Fibroblast of lung (primary cell): ENCODE measurements at regions not wholly inside any gene's neighbourhood (a gene's known extent, or its start where the extent isn't known, plus 50 kb on each side); places are given as distances from the start of the nearest gene placed in this dataset.
"Not testable (repeated sequence)": the region's sequence is repeated elsewhere in the genome, so short reads cannot be mapped to it uniquely, and the experiment has no call there.

ENCODE experiments used
- DNase-seq, 2 donors: peaks; one replicate each; pipeline versions ENCODE4 v3.0.0 to v3.0.0-alpha.2; 2010; ENCODE audit warnings: low read depth in 2 of 2
- H2AFZ ChIP-seq: 2 replicates; pipeline ENCODE4 v1.5.1; 2012; ENCODE audit warnings: low read length, control low read depth, inconsistent platforms
- H3K27ac ChIP-seq: 2 replicates; pipeline ENCODE4 v1.5.1; 2011; ENCODE audit warnings: low read length, control low read depth; ENCODE audit not compliant: insufficient read depth
- H3K27me3 ChIP-seq: 2 replicates; pipeline ENCODE4 v1.5.1; 2011; ENCODE audit warnings: mild to moderate bottlenecking, low read length; ENCODE audit not compliant: control insufficient read depth, insufficient read depth
- H3K36me3 ChIP-seq: 2 replicates; pipeline ENCODE4 v1.5.1; 2011; ENCODE audit warnings: low read length; ENCODE audit not compliant: control insufficient read depth, insufficient read depth
- H3K4me1 ChIP-seq: 2 replicates; pipeline ENCODE4 v1.5.1; 2011; ENCODE audit warnings: low read length; ENCODE audit not compliant: control insufficient read depth, insufficient read depth; ENCODE audit errors: extremely low read depth
- H3K4me2 ChIP-seq: 2 replicates; pipeline ENCODE4 v1.5.1; 2011; ENCODE audit warnings: low read length, control low read depth; ENCODE audit not compliant: insufficient read depth; ENCODE audit errors: extremely low read depth
- H3K4me3 ChIP-seq, 4 experiments: fragments of 200-600 bp in 1 of 4; sonication (generic) in 1 of 4; replicated peaks in 1 of 4; 2 replicates each; pipeline ENCODE4 v1.5.1; 2011 to 2016; ENCODE audit warnings: low read length in 4 of 4, low read depth in 3 of 4, mild to moderate bottlenecking in 3 of 4, control low read depth in 2 of 4, inconsistent platforms in 1 of 4, mixed read lengths in 1 of 4; ENCODE audit not compliant: insufficient read depth in 1 of 4; ENCODE audit errors: control extremely low read depth in 1 of 4
- H3K79me2 ChIP-seq: 2 replicates; pipeline ENCODE4 v1.5.1; 2012; ENCODE audit warnings: mild to moderate bottlenecking, low read length, inconsistent platforms; ENCODE audit not compliant: control insufficient read depth, insufficient read depth
- H3K9ac ChIP-seq: 2 replicates; pipeline ENCODE4 v1.5.1; 2011; ENCODE audit warnings: mild to moderate bottlenecking, low read length, control low read depth; ENCODE audit not compliant: insufficient read depth
- H3K9me3 ChIP-seq: 2 replicates; pipeline ENCODE4 v1.5.1; 2012; ENCODE audit warnings: low read depth, low read length; ENCODE audit not compliant: control insufficient read depth, insufficient read depth
- H4K20me1 ChIP-seq: 2 replicates; pipeline ENCODE4 v1.5.1; 2011; ENCODE audit warnings: low read length; ENCODE audit not compliant: control insufficient read depth, insufficient read depth; ENCODE audit errors: extremely low read depth
- CTCF ChIP-seq, 2 donors: IDR thresholded peaks in 1 of 2; conservative IDR thresholded peaks in 1 of 2; 1 replicate in 1 of 2; 2 replicates in 1 of 2; pipeline ENCODE4 v1.5.1; 2011 to 2012; ENCODE audit warnings: low read length in 2 of 2, control low read depth in 1 of 2, inconsistent platforms in 1 of 2, low read depth in 1 of 2, mild to moderate bottlenecking in 1 of 2
- EZH2 ChIP-seq: IDR thresholded peaks from 2 replicates; pipeline ENCODE4 v1.5.1; 2012; ENCODE audit warnings: low read length, control low read depth, mild to moderate bottlenecking; ENCODE audit errors: missing control alignments

- no peak overlapping the region for H3K9ac ChIP-seq
- no peaks in the 10 kb centered on the region for H4K20me1 ChIP-seq
- DNase-seq, result no peak
- no peak overlapping the region for H2AFZ ChIP-seq
- no peak overlapping the region for H3K4me3 ChIP-seq
- no peak overlapping the region for H3K27ac ChIP-seq
- TF ChIP-seq EZH2 (no peak), CTCF (conservative IDR thresholded peaks at IDR 0.05 in 1 of 2, IDR thresholded peaks at IDR 0.05 in 1 of 2; ENCODE audit: low read depth in 1 of 2, low read length in 2 of 2) (no peak)
- no peaks in the 10 kb centered on the region for H3K36me3 ChIP-seq
- H3K9me3 ChIP-seq, result no peaks in the 10 kb centered on the region
- no peak overlapping the region for H3K4me2 ChIP-seq
- H3K79me2 ChIP-seq, result no peaks in the 10 kb centered on the region
- H3K4me1 ChIP-seq, result no peaks in the 10 kb centered on the region
- no peaks in the 10 kb centered on the region for H3K27me3 ChIP-seq
Measured at GRCh38 chr9:115469841-115470240, 351.9 kb upstream of the TNC start.

- not testable (repeated sequence) for H2AFZ ChIP-seq, H3K9ac ChIP-seq, DNase-seq, H3K4me1 ChIP-seq, H3K27me3 ChIP-seq, H3K27ac ChIP-seq, H3K79me2 ChIP-seq, H3K9me3 ChIP-seq, H3K36me3 ChIP-seq, H4K20me1 ChIP-seq, H3K4me3 ChIP-seq, H3K4me2 ChIP-seq
Measured at GRCh38 chr9:115473032-115473431, 355.1 kb upstream of the TNC start.

GRCh38 chr9:115481769-115482168, 363.8 kb upstream of the TNC start:
- H3K27me3 ChIP-seq, result no peaks in the 10 kb centered on the region
- no peaks in the 10 kb centered on the region for H3K36me3 ChIP-seq
- H3K4me2 ChIP-seq, result no peak overlapping the region
- no peak overlapping the region for H3K27ac ChIP-seq
- no peaks in the 10 kb centered on the region for H4K20me1 ChIP-seq
- H3K9ac ChIP-seq, result no peak overlapping the region
- H3K79me2 ChIP-seq, result no peaks in the 10 kb centered on the region
- H3K4me1 ChIP-seq, result no peaks in the 10 kb centered on the region
- no peaks in the 10 kb centered on the region for H3K9me3 ChIP-seq
- no peak for TF ChIP-seq EZH2
- H3K4me3 ChIP-seq, result no peak overlapping the region
- H2AFZ ChIP-seq, result no peak overlapping the region
- no peak for DNase-seq

- Histone ChIP-seq H2AFZ (no peak overlapping the region), H3K9ac (no peak overlapping the region), H3K9me3 (no peaks in the 10 kb centered on the region), H3K79me2 (no peaks in the 10 kb centered on the region), H3K36me3 (no peaks in the 10 kb centered on the region), H4K20me1 (no peaks in the 10 kb centered on the region), H3K4me2 (no peak overlapping the region), H3K4me1 (no peaks in the 10 kb centered on the region), H3K27me3 (no peaks in the 10 kb centered on the region), H3K4me3 (no peak overlapping the region), H3K27ac (no peak overlapping the region)
- DNase-seq, result no peak
- no peak for TF ChIP-seq EZH2
- TF ChIP-seq CTCF (conservative IDR thresholded peaks at IDR 0.05 in 1 of 2, IDR thresholded peaks at IDR 0.05 in 1 of 2; ENCODE audit: low read depth in 1 of 2, low read length in 2 of 2), result no peak
Measured at GRCh38 chr9:115482747-115483146, 364.8 kb upstream of the TNC start.
